Lung microvascular endothelial cell (primary cell): ENCODE measurements at regions not wholly inside any gene's neighbourhood (a gene's known extent, or its start where the extent isn't known, plus 50 kb on each side); places are given as distances from the start of the nearest gene placed in this dataset.

Source experiments
- DNase-seq, 2 donors: peaks; one replicate each; pipeline versions ENCODE4 v3.0.0 to v3.0.0-alpha.2; 2010; ENCODE audit warnings: low read depth in 2 of 2

DNA sequence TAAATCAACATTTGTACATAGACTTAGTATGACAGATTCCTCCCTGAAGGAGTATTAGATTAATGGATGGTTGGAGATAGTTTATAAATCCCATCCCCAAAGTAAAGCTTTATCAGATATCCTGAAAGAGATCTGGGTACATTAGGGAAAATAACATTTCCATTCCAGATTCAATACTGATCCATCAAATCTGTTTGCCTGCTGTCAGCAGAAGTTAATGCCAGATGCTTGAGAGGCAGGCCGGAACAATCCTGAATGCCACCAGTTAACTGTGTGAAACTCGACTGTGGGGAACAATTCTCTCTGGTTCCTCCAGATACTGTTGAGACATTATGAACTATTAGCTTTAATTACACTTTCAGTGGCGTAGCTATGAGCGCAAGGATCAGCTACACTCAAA is 1166.8 kb downstream of the MAT2B start:
- DNase-seq: no peak

DNA sequence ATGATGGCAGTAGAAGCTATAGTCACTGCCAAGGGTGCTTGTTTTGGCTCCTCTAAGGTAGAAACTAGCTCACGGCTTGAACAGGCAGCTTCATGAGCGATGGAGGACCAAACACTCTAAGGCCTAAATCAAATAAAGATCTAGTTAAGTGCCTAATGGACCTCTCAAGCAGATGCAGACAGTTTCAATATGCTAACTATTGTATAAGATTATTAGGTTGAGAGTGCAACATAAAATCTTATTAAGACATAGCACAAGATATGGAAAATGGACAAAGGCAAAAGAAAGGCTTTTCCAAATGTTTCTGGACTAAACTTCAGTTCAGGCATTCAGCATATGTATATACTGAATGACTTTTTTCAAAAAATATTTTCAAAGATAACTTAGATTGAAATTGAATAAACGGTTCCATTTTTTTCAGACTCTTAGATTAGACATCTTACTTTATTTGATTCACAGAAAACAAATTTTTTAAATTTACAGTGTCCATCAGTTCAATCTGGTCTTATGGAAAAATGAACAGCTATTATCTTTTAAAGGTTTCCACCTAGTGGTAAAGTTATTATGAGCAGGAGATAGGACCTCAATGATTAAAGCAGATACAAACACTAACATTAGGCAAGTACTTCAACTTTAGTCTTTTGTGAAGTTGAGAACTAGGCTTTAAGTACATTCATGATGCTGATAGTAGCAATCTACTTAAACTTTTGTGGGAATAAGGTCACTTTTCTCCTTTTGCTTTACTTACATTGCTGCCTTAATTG is 1167.7 kb downstream of the MAT2B start:
- DNase-seq: no peak

- no peak for DNase-seq
These were observed 1174.0 kb downstream of the MAT2B start for GRCh38 chr5:164679461-164679860.

DNA sequence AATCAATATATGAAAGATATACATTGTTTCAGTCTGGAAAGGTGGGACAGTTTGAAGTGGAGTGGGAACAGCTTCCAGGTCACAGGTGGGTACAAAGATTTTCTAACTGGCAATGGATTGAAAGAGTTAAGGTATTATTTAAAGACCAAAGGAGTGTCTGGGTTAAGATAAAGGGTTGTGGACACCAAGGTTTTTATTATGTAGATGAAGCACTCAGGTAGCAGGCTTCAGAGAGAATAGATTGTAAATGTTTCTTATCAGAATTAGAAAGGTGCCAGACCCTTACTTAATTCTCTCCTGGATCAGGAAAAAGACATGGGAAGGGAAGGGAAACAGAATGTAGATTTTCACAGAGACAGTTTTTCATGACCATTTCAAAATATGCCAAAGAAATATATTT is 1174.8 kb downstream of the MAT2B start:
- no peak for DNase-seq

DNA sequence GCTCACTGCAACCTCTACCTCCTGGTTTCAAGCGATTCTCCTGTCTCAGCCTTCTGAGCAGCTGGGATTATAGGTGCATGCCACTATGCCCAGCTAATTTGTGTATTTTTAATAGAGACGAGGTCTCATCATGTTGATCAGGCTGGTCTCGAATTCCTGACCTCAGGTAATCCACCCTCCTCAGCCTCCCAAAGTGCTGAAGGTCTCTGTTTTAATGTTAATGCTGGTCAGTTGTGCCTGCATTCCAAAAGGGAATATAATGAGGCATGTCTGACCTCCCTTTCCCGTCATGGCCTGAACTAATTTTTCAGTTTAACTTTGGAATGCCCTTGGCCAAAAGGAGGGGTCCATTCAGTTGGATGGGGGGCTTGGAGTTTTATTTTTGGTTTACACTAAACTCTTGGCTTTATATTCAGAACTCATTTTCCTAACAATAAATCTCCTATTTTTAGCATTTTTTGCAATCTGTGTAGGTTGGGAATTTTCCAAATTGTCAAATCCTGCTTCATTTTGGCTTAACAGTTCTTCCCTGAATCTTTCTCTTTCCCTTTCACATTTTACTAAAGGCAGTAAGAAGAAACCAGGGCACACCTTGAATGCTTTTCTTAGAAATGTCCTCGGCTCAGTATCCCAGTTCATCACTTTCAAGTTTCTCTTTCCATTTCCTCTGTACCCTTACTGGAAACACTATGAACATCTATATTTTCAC is 1175.5 kb downstream of the MAT2B start:
- DNase-seq: no peak

- no peak for DNase-seq
These were observed 1182.0 kb downstream of the MAT2B start for GRCh38 chr5:164687391-164687790.

DNA sequence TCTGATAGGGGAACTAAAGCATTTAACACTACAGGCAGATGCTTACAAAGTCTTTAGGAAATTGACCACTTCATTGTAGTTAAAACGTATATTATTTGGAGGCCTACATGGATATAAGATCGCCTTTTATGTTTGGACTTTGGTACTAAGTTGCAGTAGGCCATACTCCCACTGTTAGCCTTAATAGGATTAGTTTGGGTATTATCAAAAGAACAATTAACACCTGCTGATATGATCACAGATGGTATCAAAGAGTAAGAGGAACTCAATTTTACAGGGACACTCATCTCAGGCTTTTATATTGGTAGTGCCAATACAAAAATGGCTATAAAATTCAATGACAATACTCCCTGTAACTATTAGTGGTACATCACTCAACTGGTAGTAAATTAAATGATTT is 1183.0 kb downstream of the MAT2B start:
- DNase-seq: no peak

DNA sequence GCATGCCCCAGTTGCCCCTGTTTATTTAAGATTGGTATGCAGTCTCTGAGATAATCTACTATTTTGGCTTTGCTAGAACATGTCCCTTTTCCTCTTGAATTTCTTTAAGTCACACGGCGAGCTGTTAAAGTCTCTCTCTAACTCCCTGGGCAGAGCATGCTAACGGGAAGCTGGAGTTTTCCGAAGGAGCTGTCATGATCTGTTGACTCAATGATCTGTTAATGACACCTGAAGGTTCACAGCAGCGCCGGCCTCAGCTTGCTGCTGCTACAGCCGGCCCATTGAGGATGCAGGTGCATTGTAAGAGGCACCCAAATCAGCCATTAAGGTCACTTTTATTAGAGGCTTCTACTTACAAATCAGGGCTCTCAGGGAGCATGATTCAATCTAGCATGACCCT is 1203.4 kb downstream of the MAT2B start:
- no peak for DNase-seq

GRCh38 chr5:164713682-164714081 is 1208.3 kb downstream of the MAT2B start:
- DNase-seq: no peak

GRCh38 chr5:164721116-164721515 is 1215.7 kb downstream of the MAT2B start:
- no peak for DNase-seq

- DNase-seq: no peak
These were observed 1216.2 kb downstream of the MAT2B start for GRCh38 chr5:164721656-164722055.

GRCh38 chr5:164722702-164723101 is 1217.3 kb downstream of the MAT2B start:
- no peak for DNase-seq

- no peak for DNase-seq
These were observed 1221.6 kb downstream of the MAT2B start for GRCh38 chr5:164727012-164727411.

- no peak for DNase-seq
These were observed 1223.3 kb downstream of the MAT2B start for GRCh38 chr5:164728733-164729132.

- DNase-seq: no peak
These were observed 1229.9 kb downstream of the MAT2B start for GRCh38 chr5:164735334-164735733.

DNA sequence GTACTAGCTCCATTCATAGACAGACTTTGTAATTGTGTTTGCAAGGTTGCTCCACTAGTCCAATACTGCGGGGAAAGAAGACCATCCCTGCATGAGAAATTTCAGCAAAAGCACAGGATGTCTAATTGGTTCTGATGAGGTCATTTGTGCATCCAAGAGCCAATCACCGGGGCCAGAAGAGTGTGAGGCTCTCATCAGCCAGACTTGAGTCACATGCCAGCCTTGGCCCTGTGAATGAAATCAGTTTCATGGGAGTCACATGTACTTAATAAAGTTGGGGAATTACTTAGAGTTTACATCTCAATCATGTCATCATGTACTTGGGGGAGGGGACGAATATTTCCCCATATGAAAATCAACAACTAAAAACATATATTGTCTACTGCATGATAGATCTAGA is 1236.0 kb downstream of the MAT2B start:
- no peak for DNase-seq

- no peak for DNase-seq
These were observed 1236.6 kb downstream of the MAT2B start for GRCh38 chr5:164742025-164742424.

DNA sequence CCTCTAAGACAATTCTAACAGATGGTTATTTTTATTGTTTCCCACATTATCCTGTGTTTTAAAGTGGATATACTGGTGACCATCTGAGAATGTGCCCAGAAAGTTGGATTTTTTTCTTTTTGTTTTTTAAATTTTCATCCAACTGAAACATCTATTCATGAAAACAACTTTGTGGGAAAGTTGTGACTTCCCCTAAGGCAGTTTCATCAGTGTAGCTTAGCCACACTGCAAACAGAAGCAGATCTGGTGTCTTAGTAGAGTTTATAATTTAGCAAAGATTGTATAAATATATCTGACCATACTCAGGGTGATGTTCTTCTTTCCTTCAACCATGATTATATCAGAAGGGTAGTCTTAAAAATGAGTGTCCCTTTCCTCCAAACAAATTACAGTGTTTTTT is 1241.3 kb downstream of the MAT2B start:
- DNase-seq: no peak

GRCh38 chr5:164747371-164747770 is 1242.0 kb downstream of the MAT2B start:
- no peak for DNase-seq

DNA sequence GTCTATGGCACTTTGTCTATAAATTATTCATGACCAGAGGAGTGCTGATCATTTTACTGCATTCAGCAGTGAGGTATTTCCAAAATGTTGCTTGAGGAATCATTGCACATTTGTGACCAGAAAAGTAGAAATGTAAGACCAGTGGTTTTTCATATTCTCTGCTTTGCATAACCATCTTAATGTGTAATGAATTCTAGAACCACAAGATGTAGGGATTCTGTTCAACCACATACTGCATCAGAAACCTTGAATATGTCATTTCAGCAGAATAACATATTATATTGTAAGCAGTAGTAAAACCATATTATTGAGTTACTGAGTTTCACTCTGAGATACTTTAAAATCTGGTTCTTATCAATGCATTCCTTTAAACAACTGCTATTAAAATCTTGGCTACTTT is 1243.4 kb downstream of the MAT2B start:
- no peak for DNase-seq

- no peak for DNase-seq
These were observed 1248.0 kb downstream of the MAT2B start for GRCh38 chr5:164753434-164753833.

- DNase-seq: no peak
These were observed 1257.8 kb downstream of the MAT2B start for GRCh38 chr5:164763206-164763605.

DNA sequence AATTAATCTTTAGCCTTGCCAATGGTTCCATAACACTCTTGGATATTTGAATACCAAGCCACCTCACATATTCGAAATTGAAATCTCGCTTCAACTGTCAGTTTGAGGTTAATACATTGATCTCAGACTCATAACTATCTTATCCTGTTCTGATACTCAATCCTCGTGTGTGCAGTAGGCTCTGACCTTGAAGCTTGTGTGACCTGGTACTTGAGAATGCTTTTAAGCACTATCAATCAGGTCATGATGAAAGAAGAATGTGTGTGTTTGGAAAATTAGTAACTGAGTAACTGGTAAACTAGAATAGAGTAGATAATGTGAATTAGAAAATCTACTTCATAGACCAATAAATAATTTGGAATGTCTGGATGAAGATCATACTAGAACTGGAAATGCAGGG is 1266.7 kb downstream of the MAT2B start:
- DNase-seq: no peak
